ENCODE measurements at regions not wholly inside any gene's neighbourhood (a gene's known extent, or its start where the extent isn't known, plus 50 kb on each side); places are given as distances from the start of the nearest gene placed in this dataset.

GRCh38 chr2:234251326-234252271 is 201.1 kb downstream of the SPP2 start:
- intact Hi-C loops (cut with micrococcal nuclease; ENCODE audit: unreplicated experiment), result no loop called here
- no peak overlapping the region for H3K4me3 ChIP-seq (ENCODE audit: low read depth, low read length, poor library complexity, severe bottlenecking)
- H3K36me3 ChIP-seq (ENCODE audit: insufficient read depth, low read length), result no peaks in the 10 kb centered on the region
- H4K20me1 ChIP-seq (ENCODE audit: insufficient read depth, low read length), result no peaks in the 10 kb centered on the region
- CTCF ChIA-PET (ENCODE audit: unreplicated experiment), result no interaction called here
- no peaks in the 10 kb centered on the region for H3K79me2 ChIP-seq (ENCODE audit: insufficient read depth, low read depth, low read length)
- POLR2A ChIA-PET, result no interaction called here
- TF ChIP-seq EZH2phosphoT487 (IDR thresholded peaks at IDR 0.05; ENCODE audit: borderline replicate concordance, low read depth, low read length) (no peak), CTCF (conservative IDR thresholded peaks at IDR 0.05; ENCODE audit: low read length) (no peak)
- H3K4me2 ChIP-seq (ENCODE audit: low read length), result no peak overlapping the region
- H3K9me2 ChIP-seq (ENCODE audit: insufficient read depth, low read length), result no peaks in the 10 kb centered on the region
- no peak overlapping the region for H2AFZ ChIP-seq (ENCODE audit: low read length)
- H3K27ac ChIP-seq (ENCODE audit: low read depth, low read length, poor library complexity, severe bottlenecking), result no peak overlapping the region
- no peak for DNase-seq (ENCODE audit: low spot score)
- no peaks in the 10 kb centered on the region for H3K4me1 ChIP-seq (ENCODE audit: insufficient read depth, low read length, poor library complexity, severe bottlenecking)
- no TSS peak for BruUV-seq (replicated peaks)
- no peaks in the 10 kb centered on the region for H3K9me3 ChIP-seq (ENCODE audit: low read length)

GRCh38 chr2:234250926-234251325 is 200.4 kb downstream of the SPP2 start:
- BruUV-seq (replicated peaks), result no TSS peak
- POLR2A ChIA-PET, result interaction anchor here (0.7 kb wide), 1 partner anchor 74 kb away, joined by 3 read pairs; no protein-coding TSS in a partner anchor
- H2AFZ ChIP-seq (ENCODE audit: low read length), result no peak overlapping the region
- H3K4me2 ChIP-seq (ENCODE audit: low read length), result no peak overlapping the region
- DNase-seq (ENCODE audit: low spot score), result no peak
- TF ChIP-seq CTCF (conservative IDR thresholded peaks at IDR 0.05; ENCODE audit: low read length), result no peak
- H3K9me2 ChIP-seq (ENCODE audit: insufficient read depth, low read length), result no peaks in the 10 kb centered on the region
- no peaks in the 10 kb centered on the region for H3K36me3 ChIP-seq (ENCODE audit: insufficient read depth, low read length)
- CTCF ChIA-PET (ENCODE audit: unreplicated experiment), result no interaction called here
- no peak overlapping the region for H3K27ac ChIP-seq (ENCODE audit: low read depth, low read length, poor library complexity, severe bottlenecking)
- H3K4me3 ChIP-seq (ENCODE audit: low read depth, low read length, poor library complexity, severe bottlenecking), result no peak overlapping the region
- no peaks in the 10 kb centered on the region for H4K20me1 ChIP-seq (ENCODE audit: insufficient read depth, low read length)
- intact Hi-C loops (cut with micrococcal nuclease; ENCODE audit: unreplicated experiment), result no loop called here
- H3K9me3 ChIP-seq (ENCODE audit: low read length), result no peaks in the 10 kb centered on the region
- no peaks in the 10 kb centered on the region for H3K79me2 ChIP-seq (ENCODE audit: insufficient read depth, low read depth, low read length)
- no peaks in the 10 kb centered on the region for H3K4me1 ChIP-seq (ENCODE audit: insufficient read depth, low read length, poor library complexity, severe bottlenecking)

- ChIA-PET CTCF (ENCODE audit: unreplicated experiment) (no interaction called here), POLR2A (no interaction called here)
- no peaks in the 10 kb centered on the region for H3K9me2 ChIP-seq (ENCODE audit: insufficient read depth, low read length)
- no peak overlapping the region for H3K4me3 ChIP-seq (ENCODE audit: low read depth, low read length, poor library complexity, severe bottlenecking)
- TF ChIP-seq EZH2phosphoT487 (IDR thresholded peaks at IDR 0.05; ENCODE audit: borderline replicate concordance, low read depth, low read length), result no peak
- TF ChIP-seq CTCF (conservative IDR thresholded peaks at IDR 0.05; ENCODE audit: low read length), result no peak
- H3K4me1 ChIP-seq (ENCODE audit: insufficient read depth, low read length, poor library complexity, severe bottlenecking), result no peaks in the 10 kb centered on the region
- no peaks in the 10 kb centered on the region for H3K36me3 ChIP-seq (ENCODE audit: insufficient read depth, low read length)
- DNase-seq (ENCODE audit: low spot score), result no peak
- no TSS peak for BruUV-seq (replicated peaks)
- no peaks in the 10 kb centered on the region for H4K20me1 ChIP-seq (ENCODE audit: insufficient read depth, low read length)
- H3K9me3 ChIP-seq (ENCODE audit: low read length), result no peaks in the 10 kb centered on the region
- no peaks in the 10 kb centered on the region for H3K79me2 ChIP-seq (ENCODE audit: insufficient read depth, low read depth, low read length)
- no peak overlapping the region for H3K27ac ChIP-seq (ENCODE audit: low read depth, low read length, poor library complexity, severe bottlenecking)
- no peak overlapping the region for H3K4me2 ChIP-seq (ENCODE audit: low read length)
- H2AFZ ChIP-seq (ENCODE audit: low read length), result no peak overlapping the region
- intact Hi-C loops (cut with micrococcal nuclease; ENCODE audit: unreplicated experiment), result no loop called here
These were observed 199.4 kb downstream of the SPP2 start for GRCh38 chr2:234249873-234250272.
